Lung (tissue), 11 donors: ENCODE measurements at regions not wholly inside any gene's neighbourhood (a gene's known extent, or its start where the extent isn't known, plus 50 kb on each side); places are given as distances from the start of the nearest gene placed in this dataset.

Experiments
- ATAC-seq: fragments of 200-7000 bp; cut with Tn5 transposase; one replicate; pipeline ENCODE4 v1.9.1; 2020; ENCODE audit warnings: moderate number of reproducible peaks; ENCODE audit not compliant: insufficient read depth, low FRiP score
- DNase-seq, 3 donors: peaks; one replicate each; pipeline ENCODE4 v3.0.0-alpha.2; 2013 to 2017
- H3K27ac ChIP-seq, 2 donors: one replicate each; pipeline ENCODE4 v1.5.1; 2013; ENCODE audit warnings: mild to moderate bottlenecking in 2 of 2, moderate library complexity in 2 of 2, control low read depth in 1 of 2, inconsistent platforms in 1 of 2, low read depth in 1 of 2, low read length in 1 of 2
- H3K27me3 ChIP-seq, 3 donors: one replicate each; pipeline ENCODE4 v1.5.1; 2013; ENCODE audit warnings: low read length in 2 of 3; ENCODE audit not compliant: control insufficient read depth in 3 of 3, insufficient read depth in 3 of 3
- H3K36me3 ChIP-seq, 4 donors: one replicate each; pipeline ENCODE4 v1.5.1; 2013; ENCODE audit warnings: low read length in 4 of 4, mild to moderate bottlenecking in 1 of 4, moderate library complexity in 1 of 4; ENCODE audit not compliant: control insufficient read depth in 4 of 4, insufficient read depth in 4 of 4
- H3K4me1 ChIP-seq, 5 donors: one replicate each; pipeline ENCODE4 v1.5.1; 2013; ENCODE audit warnings: low read length in 5 of 5, mild to moderate bottlenecking in 2 of 5, moderate library complexity in 1 of 5; ENCODE audit not compliant: control insufficient read depth in 5 of 5, insufficient read depth in 5 of 5
- H3K4me3 ChIP-seq: one replicate; pipeline ENCODE4 v1.5.1; 2013; ENCODE audit warnings: mild to moderate bottlenecking, control low read depth, moderate library complexity
- H3K9ac ChIP-seq, 2 donors: one replicate each; pipeline ENCODE4 v1.5.1; 2013; ENCODE audit warnings: low read length in 2 of 2, control low read depth in 1 of 2; ENCODE audit not compliant: insufficient read depth in 1 of 2
- H3K9me3 ChIP-seq, 4 donors: one replicate each; pipeline ENCODE4 v1.5.1; 2013; ENCODE audit warnings: low read length in 3 of 4, mild to moderate bottlenecking in 1 of 4, moderate library complexity in 1 of 4; ENCODE audit not compliant: control insufficient read depth in 4 of 4, insufficient read depth in 3 of 4
- CTCF ChIP-seq: IDR thresholded peaks from 2 replicates; pipeline ENCODE4 v1.5.1; 2012; ENCODE audit warnings: mild to moderate bottlenecking; ENCODE audit errors: control extremely low read depth, extremely low read depth
- whole genome bisulfite sequencing, 2 donors: extraction: QIAGEN DNeasy Blood & Tissue Kit; methylation state at CpG; one replicate each; pipeline ENCODE4 v1.1.7; 2013; 5-methylcytosine and 5-hydroxymethylcytosine counted together
- donor health status: control.
- donor health status: control.
- donor health status: Bipolar disorder and iron deficiency.
- donor health status: healthy.
- donor health status: DM: yes; HTN: yes; CAD: no.

DNA sequence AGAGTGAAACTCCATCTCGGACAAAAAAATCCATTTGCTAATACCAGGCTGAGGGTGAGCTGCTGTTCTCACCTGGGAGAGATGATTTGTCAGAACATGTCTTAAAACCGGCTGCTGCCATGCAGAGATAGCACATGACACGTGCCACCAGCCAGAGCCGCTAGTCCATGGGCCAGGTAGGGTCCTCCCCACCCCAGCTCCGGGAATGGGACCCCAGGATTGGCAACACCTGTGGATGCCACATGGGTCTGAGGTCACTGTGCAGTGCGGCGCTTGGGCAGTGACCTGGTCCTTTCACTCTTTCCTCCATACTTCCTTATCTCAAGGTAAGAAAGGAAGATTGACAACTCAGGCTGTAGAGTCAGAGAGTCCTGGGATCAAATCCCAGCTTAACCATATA is 393.3 kb upstream of the TNRC6C start:
- no peak overlapping the region for H3K9ac ChIP-seq
- no peak overlapping the region for H3K4me3 ChIP-seq
- DNase-seq (no peak), ATAC-seq (no peak)
- no peak for TF ChIP-seq CTCF
- 93 to 94% methylated on average over 7 of the region's 7 CpGs for WGBS, 2 donors
- H3K27ac ChIP-seq: no peak overlapping the region
- peaks cover 0 to 1% (median 0%) of the 10 kb centered on the region in 5 donors for H3K4me1 ChIP-seq
- no peaks in the 10 kb centered on the region for H3K36me3 ChIP-seq
- H3K27me3 ChIP-seq: no peaks in the 10 kb centered on the region
- H3K9me3 ChIP-seq: no peaks in the 10 kb centered on the region

- no peak overlapping the region for H3K27ac ChIP-seq
- H3K9ac ChIP-seq: no peak overlapping the region
- H3K27me3 ChIP-seq: peaks cover 0 to 2% (median 0%) of the 10 kb centered on the region in 3 donors
- peaks cover 0 to 10% (median 0%) of the 10 kb centered on the region in 5 donors for H3K4me1 ChIP-seq
- DNase-seq (no peak), ATAC-seq (no peak)
- H3K9me3 ChIP-seq: no peaks in the 10 kb centered on the region
- 70 to 73% methylated on average over 7 of the region's 7 CpGs for WGBS, 2 donors
- TF ChIP-seq CTCF: no peak
- no peaks in the 10 kb centered on the region for H3K36me3 ChIP-seq
- no peak overlapping the region for H3K4me3 ChIP-seq
Observed at GRCh38 chr17:77566151-77566550, 392.4 kb upstream of the TNRC6C start.

DNA sequence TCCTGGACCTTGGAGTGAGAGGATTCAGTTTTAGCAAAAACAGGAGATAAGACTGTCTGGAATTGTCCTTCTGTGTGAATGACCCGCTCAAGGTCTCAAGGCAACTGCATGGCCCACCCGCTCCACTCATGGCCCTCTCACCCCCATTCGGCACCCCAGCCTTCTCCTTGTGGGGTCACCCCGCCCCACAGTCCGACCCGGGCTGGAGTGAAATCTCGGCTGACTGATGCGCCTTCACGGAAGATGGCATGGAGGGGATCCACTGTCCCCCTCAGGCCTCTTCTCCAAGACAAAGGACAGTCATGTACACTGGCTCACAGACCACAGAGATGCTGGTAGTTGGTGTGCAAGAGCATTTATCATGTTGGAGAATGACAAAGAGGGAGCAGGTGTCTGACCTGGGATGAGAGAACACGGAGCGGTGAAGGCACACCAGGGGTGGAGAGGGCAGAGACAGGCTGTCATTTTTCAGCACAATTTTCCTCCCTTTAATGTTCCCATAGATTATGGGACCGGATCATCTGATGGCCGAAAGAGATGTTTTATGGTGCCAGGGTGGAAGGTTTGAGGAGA is 391.9 kb upstream of the TNRC6C start:
- Histone ChIP-seq H3K4me1 (peaks cover 0 to 12% (median 0%) of the 10 kb centered on the region in 5 donors), H3K36me3 (no peaks in the 10 kb centered on the region), H3K27me3 (peaks cover 0 to 5% (median 2%) of the 10 kb centered on the region in 3 donors), H3K9ac (no peak overlapping the region), H3K9me3 (no peaks in the 10 kb centered on the region), H3K27ac (no peak overlapping the region), H3K4me3 (no peak overlapping the region)
- no peak for TF ChIP-seq CTCF
- ATAC-seq: no peak
- DNase-seq: no peak
- 91 to 95% methylated on average over 13 of the region's 13 CpGs for WGBS, 2 donors

GRCh38 chr17:77568540-77568939 is 390.0 kb upstream of the TNRC6C start:
- H3K9me3 ChIP-seq: no peaks in the 10 kb centered on the region
- H3K9ac ChIP-seq: no peak overlapping the region
- peaks cover 0 to 20% (median 0%) of the 10 kb centered on the region in 5 donors for H3K4me1 ChIP-seq
- H3K27me3 ChIP-seq: peaks cover 0 to 20% (median 2%) of the 10 kb centered on the region in 3 donors
- H3K36me3 ChIP-seq: no peaks in the 10 kb centered on the region
- WGBS, 2 donors: 87% methylated on average over 7 of the region's 7 CpGs
- no peak overlapping the region for H3K4me3 ChIP-seq
- no peak overlapping the region for H3K27ac ChIP-seq
- TF ChIP-seq CTCF: no peak
- ATAC-seq: no peak
- DNase-seq: no peak
